ENCODE measurements at regions not wholly inside any gene's neighbourhood (a gene's known extent, or its start where the extent isn't known, plus 50 kb on each side); places are given as distances from the start of the nearest gene placed in this dataset.
"Not testable (repeated sequence)": the region's sequence is repeated elsewhere in the genome, so short reads cannot be mapped to it uniquely, and the experiment has no call there.

DNA sequence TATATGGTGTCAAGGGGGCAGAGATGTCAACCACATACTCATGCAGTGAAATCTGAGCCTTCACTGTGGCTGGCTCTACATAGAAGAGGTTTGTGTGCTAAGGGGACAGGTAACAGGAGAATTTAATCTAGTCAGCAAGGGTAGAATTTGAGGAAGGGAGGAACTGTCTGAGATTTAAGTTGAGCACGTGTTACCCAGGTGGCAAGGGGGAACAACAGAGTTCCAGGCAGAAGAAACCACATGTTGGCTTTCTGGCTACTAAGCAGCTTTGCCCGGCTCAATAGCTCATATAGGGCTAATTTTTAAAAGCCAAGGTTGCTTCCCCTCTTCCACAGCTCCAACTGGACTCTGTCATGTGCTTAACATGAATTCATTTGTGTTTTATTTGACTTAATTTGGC is 397.6 kb downstream of the EDEM1 start:
- in situ Hi-C loops (cut with HindIII; ENCODE audit: low pct_unique_long_range_greater_than_20kb, low sequenced_read_pairs), result no loop called here
- no peak for DNase-seq (ENCODE audit: low read depth, low spot score)

DNA sequence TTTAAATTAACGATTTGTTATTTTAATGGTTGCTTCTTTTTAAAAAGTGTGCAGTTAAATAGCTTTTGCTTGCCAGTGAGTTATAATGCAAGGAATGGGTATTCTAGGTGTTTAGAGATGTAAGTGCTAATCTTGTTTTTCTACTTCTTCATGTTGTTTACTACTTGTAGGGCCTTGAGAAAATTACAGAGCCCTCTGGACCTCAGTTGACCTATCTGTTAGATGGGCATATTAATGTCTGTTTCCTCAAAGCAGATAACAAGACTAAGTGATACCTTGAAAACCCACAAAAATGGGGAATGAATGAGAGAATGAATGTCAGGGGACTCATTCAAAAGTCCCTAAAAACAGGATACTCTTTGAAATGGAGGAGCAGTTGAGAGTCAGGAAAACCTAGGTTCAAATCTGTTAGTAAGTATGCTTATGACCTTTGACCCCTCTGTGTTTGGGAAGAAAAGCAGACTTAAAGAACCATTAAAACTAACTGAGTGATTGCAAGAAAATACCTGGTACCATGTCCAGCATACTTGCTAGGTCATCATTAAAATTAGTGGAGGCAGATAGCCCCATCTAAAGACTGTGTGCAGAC is 419.5 kb downstream of the EDEM1 start:
- DNase-seq (ENCODE audit: low read depth, low spot score), result no peak
- in situ Hi-C loops (cut with HindIII; ENCODE audit: low pct_unique_long_range_greater_than_20kb, low sequenced_read_pairs), result no loop called here

DNA sequence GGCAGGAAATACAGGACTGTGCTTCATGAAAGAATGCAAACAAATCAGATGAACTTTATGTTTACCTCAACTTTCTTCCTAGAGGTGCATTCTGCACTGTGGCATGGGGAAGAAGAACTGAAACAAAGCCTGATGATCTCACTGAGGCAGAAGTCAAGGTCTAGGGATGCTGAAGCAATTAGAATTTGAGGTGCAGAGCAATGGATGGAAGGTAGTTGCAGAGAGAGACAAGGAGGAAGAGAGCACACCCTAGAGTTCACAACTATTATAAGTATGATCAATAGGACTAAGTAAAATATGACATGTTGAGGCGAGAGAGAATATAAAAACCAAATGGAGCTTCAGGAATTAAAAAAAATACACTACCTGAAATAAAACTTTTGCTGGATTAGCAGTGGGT is 420.1 kb downstream of the EDEM1 start:
- in situ Hi-C loops (cut with HindIII; ENCODE audit: low pct_unique_long_range_greater_than_20kb, low sequenced_read_pairs), result no loop called here
- DNase-seq (ENCODE audit: low read depth, low spot score), result no peak

DNA sequence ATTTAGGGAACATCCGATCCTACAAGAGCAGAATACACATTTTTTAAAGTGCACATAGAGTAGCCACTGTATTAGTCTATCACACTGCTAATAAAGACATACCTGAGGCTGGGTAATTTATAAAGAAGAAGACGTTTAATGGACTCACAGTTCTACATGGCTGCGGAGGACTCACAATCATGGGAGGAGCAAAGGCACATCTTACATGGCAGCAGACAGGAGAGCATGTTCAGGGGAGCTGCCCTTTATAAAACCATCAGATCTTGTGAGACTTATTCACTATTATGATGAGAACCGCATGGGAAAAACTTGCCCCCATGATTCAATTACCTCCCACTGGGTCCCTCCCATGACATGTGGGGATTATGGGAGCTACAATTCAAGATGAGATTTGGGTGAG is 421.5 kb downstream of the EDEM1 start:
- DNase-seq (ENCODE audit: low read depth, low spot score); in situ Hi-C loops (cut with HindIII; ENCODE audit: low pct_unique_long_range_greater_than_20kb, low sequenced_read_pairs): not testable (repeated sequence)

DNA sequence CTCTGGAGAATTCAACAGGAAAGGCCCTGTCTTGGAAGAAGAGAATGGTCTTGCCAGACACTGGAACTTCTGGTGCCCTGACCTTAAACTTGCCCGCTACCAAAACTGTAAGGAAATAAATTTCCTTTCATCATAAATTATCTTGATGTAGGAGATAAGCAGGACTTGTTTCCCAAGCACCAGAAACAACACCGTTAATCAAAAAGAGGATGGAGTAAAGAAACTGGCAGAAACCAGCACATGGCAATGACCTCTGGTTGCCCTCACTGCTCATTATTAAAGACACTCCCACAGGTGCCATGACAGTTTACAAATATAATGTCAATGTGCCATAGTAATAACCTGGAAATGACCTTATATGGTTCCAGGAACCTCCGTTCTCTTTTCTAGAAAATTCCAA is 426.1 kb downstream of the EDEM1 start:
- in situ Hi-C loops (cut with HindIII; ENCODE audit: low pct_unique_long_range_greater_than_20kb, low sequenced_read_pairs), result no loop called here
- no peak for DNase-seq (ENCODE audit: low read depth, low spot score)

DNA sequence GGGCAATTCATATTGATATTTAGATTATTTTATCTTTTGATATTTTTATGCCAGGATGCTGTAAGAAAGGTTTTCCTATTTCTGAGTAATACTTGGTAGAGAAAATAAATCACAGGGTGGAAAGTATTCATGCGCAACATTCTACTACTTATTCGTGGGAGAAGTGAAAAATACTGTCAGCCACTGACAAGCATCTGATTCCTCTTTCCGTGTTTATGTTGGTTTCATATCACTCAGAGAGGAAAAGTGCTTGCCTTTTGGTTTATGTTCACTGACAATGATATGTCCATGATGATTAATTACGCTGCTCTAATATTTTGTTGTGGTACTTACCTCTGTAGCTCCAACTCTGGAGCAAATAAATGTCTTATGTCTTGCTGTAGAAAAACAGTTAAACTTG is 429.4 kb downstream of the EDEM1 start:
- in situ Hi-C loops (cut with HindIII; ENCODE audit: low pct_unique_long_range_greater_than_20kb, low sequenced_read_pairs), result no loop called here
- no peak for DNase-seq (ENCODE audit: low read depth, low spot score)

DNA sequence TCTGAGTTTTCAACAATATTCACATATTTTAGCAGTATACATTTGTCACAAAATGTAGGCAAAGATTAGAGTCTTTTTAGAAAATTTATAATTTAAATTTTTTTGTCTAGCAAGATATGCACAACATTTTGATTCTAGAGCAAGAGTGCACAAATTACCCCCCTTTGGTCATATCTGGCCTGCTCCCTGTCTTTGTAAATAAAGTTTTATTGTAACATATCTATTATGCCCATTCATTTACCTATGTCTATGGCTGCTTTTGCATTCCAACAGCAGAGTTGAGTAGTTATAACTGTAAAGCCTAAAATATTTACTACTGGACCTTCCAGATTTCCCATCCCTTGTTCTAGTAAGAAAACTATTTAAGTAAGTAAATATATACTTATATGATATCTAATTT is 430.7 kb downstream of the EDEM1 start:
- in situ Hi-C loops (cut with HindIII; ENCODE audit: low pct_unique_long_range_greater_than_20kb, low sequenced_read_pairs), result no loop called here
- no peak for DNase-seq (ENCODE audit: low read depth, low spot score)

DNA sequence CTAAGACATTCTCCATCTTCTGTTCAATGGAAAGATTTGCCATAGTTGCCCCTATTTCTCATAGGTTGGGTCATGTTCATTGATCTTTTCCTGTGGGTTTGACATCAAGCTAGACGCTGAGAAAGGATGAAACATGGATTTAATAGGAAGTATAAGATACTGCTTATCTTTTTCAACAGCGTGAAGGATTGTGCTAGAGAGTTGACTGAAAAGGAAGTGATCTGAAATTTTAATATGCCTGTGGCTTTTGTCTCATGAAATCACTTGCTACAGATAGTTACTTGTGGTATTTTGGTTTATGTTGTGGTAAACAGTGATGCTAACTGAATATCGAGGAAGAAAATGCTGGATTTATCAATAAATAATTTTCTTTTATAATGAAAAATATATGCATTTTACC is 442.9 kb downstream of the EDEM1 start:
- in situ Hi-C loops (cut with HindIII; ENCODE audit: low pct_unique_long_range_greater_than_20kb, low sequenced_read_pairs), result no loop called here
- no peak for DNase-seq (ENCODE audit: low read depth, low spot score)

DNA sequence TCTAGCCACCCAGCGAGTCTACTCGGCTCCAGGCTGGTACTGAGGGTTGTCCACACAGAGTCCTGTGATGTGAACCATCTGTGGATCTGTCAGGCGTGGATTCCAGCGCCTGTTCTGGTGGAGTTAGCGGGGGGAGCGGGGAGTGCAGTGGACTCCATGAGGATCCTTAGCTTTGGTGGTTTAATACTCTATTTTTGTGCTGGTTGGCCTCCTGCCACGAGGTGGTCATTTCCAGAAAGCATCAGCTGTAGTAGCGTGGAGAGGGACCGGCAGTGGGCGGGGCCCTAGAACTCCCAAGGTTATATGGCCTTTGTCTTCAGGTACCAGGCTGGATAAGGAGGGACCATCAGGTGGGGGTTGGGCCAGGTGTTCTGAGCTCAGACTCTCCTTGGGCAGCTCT is 446.5 kb downstream of the EDEM1 start:
- in situ Hi-C loops (cut with HindIII; ENCODE audit: low pct_unique_long_range_greater_than_20kb, low sequenced_read_pairs), result no loop called here
- no peak for DNase-seq (ENCODE audit: low read depth, low spot score)

DNA sequence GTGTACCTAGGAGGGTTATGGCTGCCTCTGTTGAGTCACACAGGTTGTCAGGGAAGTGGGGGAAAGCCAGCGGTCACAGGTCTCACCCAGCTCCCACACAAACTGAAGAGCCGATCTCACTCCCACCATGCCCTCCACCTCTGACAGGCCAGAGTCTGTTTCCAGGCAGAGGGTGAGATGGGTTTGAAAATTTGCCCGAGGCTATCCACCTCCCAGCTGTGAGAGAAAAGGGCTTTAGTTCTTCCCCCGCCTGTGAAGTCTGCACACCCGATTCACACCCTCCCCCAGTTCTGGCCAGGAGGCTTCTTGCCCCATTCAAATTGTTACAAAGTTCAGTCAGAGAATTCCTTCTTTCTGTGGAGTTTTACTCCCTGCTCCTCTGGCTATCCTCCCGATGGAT is 446.9 kb downstream of the EDEM1 start:
- in situ Hi-C loops (cut with HindIII; ENCODE audit: low pct_unique_long_range_greater_than_20kb, low sequenced_read_pairs), result no loop called here
- DNase-seq (ENCODE audit: low read depth, low spot score), result no peak

DNA sequence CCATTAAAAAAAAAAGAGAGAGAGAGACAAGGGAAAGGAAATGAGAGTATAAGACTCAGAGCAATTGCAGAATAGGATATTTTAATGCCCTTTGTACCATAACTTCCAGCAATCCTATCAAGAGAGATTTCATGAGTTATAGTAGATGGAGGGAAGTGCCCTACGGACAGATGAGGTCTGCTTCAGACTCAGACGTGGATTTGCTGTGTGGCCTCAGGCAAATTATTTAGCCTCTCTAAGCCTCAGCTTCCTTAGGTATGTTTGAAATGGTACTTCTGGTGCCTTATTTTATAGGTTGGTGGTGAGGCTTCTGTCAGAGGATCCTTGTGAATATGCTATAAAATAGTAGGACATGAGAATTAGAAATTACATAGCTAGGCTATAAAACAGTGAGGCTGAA is 448.2 kb downstream of the EDEM1 start:
- in situ Hi-C loops (cut with HindIII; ENCODE audit: low pct_unique_long_range_greater_than_20kb, low sequenced_read_pairs), result no loop called here
- DNase-seq (ENCODE audit: low read depth, low spot score), result no peak

DNA sequence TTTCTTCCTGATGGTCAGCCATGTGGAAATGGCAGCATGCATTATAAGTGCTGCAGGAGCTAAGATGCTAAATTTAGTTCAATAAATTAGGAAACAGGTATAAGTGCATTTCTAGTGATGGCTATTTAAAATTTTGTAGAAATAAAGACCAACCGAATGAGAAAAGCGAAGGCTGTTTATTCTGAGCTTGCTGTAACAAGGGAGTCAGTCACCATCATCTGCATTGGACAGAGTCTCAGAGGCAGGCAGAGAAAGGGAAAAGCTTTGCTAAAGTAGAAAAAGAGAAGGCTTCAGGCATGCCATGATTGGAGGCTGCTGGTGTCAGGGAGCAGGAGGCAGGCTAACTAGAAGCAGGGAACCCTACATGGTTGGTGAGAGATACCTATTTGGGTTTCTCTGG is 451.0 kb downstream of the EDEM1 start:
- in situ Hi-C loops (cut with HindIII; ENCODE audit: low pct_unique_long_range_greater_than_20kb, low sequenced_read_pairs), result no loop called here
- no peak for DNase-seq (ENCODE audit: low read depth, low spot score)

DNA sequence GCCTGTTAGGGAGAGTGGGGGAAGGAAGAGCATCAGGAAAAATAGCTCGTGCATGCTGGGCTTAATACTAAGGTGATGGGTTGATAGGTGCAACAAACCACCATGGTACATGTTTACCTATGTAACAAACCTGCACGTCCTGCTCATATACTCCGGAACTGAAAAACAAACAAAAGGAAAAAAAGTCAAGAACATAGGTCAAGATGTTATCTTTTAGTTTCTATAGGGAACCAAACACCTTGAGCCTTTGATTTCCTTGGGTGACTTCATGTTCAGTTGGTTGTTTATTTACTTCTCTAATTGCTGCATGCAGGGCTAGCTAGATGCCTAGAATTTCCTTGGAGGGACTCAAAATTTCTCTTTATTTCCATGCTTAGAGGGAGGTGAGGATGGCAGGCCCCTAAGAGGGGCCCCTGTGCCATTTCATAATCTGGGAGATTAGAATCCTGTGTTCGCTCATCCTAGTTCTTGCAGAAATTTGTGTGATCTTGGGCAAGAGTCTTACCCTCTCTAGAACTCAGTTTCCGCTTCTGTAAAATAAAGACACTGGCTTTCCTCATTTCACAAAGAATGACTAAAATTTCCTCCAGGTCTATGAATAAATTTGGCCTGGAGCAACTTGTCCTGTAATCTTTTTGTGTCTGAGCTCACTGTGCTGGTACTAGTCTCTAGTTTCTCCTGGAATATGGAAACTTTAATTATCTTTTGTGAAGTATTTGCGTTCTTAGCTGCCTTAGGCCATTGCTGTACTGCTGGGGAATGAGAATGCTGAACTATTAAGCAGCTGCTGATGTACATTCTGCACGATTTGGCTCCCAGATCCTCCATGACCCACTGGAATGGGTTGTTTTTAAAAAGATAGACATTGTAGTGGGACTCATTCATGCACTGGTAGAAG is 457.5 kb downstream of the EDEM1 start:
- no peak for DNase-seq (ENCODE audit: low read depth, low spot score)
- in situ Hi-C loops (cut with HindIII; ENCODE audit: low pct_unique_long_range_greater_than_20kb, low sequenced_read_pairs), result no loop called here

DNA sequence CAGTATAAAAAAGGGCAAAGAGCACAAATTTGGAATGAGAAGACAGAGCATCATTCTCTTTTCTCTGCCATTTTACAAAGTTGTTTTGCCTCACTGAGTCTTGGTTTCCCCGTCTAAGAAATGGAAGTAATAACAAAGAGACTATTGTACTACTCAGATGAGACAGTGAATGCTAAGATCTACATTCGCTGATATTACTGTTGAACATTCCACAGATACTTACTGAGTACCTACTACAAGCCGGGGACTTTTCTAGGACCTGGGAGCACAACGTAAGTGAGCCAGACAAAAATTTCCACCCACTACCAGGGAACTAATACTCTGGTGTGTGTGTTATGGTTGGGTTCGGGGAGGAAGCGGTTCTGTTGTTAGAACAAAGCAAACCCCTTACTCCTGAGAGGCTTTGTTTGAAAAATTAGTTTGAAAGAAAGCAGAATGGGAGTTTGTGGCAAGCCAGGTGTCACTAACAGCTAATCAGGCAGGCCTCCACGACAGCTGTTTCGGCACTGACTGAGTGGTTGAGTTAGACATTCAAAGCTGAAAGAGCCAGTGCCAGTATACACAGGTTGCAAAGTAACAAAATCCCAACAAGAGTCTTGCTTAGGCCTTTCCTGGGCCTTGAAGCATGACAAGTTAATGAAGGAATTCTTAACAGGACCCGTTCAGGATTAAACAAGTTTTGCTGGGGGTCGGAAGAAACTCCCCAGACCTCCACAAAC is 458.3 kb downstream of the EDEM1 start:
- in situ Hi-C loops (cut with HindIII; ENCODE audit: low pct_unique_long_range_greater_than_20kb, low sequenced_read_pairs), result no loop called here
- DNase-seq (ENCODE audit: low read depth, low spot score), result peak; percentile 22

DNA sequence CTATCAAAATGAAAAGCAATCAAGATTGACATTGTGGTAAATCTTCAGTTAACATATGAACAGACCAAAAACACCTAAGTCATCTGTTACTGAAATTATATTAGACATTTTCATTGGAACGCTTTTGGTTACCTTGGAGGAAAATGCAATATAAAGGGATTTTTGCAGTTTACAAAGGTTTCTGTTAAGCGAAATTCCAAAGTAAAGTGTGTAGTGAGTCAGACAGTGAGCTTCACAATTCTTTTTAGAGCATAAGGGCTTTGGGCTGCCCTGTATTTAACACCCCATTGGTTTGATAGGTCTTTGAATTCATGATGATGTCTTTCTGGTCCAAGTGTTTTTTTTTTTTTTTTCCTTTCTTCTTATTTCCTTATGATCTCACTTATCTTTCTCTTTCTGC is 462.8 kb downstream of the EDEM1 start:
- in situ Hi-C loops (cut with HindIII; ENCODE audit: low pct_unique_long_range_greater_than_20kb, low sequenced_read_pairs), result no loop called here
- no peak for DNase-seq (ENCODE audit: low read depth, low spot score)

DNA sequence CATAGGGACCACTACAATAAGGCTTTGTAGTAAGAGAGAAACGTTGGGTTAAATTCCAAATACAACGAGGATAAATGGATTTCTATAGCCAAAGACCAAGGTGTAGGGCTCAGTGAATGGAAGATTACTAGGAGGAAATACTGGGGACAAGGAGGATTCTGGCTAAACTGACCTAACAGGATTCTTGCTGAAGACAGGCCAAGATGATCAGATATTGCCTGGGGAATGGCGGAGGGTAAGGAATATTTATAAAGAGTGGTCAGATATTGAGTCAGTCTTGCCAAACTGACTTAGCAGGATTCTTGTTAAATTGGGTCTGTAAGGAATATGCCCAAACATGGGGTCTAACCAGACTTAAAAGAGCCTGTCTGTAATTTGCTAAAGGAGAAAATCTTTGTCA is 463.8 kb downstream of the EDEM1 start:
- in situ Hi-C loops (cut with HindIII; ENCODE audit: low pct_unique_long_range_greater_than_20kb, low sequenced_read_pairs), result no loop called here

DNA sequence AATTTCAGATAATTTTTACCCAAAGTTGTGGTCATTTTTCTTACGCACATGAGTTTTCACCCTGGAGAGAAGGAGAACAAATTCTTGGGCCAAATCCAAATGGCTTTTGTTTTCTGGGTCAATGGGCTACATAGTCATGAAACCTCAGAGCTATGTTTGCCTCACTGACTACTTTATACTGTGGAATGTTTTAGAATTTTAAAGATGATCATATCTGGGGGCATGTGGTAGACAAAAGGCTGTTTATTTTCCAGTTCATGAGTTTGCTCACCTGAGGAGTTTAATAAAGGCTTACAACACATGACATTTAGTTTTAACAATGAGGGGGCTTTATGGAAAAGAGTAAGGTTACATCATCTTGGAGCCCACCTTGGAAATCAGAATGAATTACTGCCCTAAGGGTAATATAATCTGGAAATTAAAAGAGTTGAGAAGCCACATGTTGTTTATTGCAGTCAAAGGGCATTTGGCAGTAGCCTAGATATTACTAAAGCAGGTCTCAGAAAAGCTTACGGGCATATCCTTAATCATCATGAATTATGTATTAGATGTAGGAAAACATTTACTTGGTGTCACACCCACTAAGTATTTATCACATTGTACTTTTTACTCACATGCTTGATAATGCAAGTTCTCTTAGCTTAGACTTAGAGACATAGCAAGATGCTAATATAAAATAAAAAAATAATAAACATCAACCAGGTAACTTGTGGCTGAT is 466.1 kb downstream of the EDEM1 start:
- in situ Hi-C loops (cut with HindIII; ENCODE audit: low pct_unique_long_range_greater_than_20kb, low sequenced_read_pairs), result no loop called here
- DNase-seq (ENCODE audit: low read depth, low spot score), result no peak

More for the DNA sequence above, 463.8 kb downstream of the EDEM1 start:
- DNase-seq (ENCODE audit: low read depth, low spot score), result no peak

DNA sequence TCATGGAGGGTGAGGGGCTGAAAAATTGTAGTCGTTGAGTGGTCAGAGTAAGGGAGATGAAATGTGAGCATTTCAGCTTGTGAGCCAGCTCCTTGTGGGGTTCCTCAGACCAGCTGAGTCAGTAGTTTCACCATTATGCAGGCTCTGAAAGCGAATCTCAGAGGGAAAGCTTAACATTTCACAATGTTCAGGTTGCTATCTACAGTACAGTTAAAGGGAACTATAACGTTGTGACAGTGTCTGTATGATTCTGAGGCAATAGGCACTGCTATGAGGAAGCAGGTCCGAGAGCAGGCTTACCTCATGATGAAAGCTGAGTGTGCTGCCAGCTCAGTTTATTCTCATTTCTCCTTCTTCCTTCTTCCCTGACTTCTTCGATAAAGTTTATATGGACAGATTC is 469.6 kb downstream of the EDEM1 start:
- no peak for DNase-seq (ENCODE audit: low read depth, low spot score)
- in situ Hi-C loops (cut with HindIII; ENCODE audit: low pct_unique_long_range_greater_than_20kb, low sequenced_read_pairs), result no loop called here

All from SK-MEL-5 (cell line).